ENCODE measurements at regions not wholly inside any gene's neighbourhood (a gene's known extent, or its start where the extent isn't known, plus 50 kb on each side); places are given as distances from the start of the nearest gene placed in this dataset.
"Not testable (repeated sequence)": the region's sequence is repeated elsewhere in the genome, so short reads cannot be mapped to it uniquely, and the experiment has no call there.

GRCh38 chr10:23980094-23980493 lies 228.8 kb upstream of the KIAA1217 start (continued):
- no peak for TF ChIP-seq ZNF362 (tag by site-specific recombination; IDR thresholded peaks at IDR 0.05)
- TF ChIP-seq ZNF48 (tag by site-specific recombination; IDR thresholded peaks at IDR 0.05): no peak
- TF ChIP-seq TSHZ1 (tag by site-specific recombination; IDR thresholded peaks at IDR 0.05; ENCODE audit: borderline replicate concordance): peak; percentile 89; the same call in 1 of the 2 replicates
- peak; percentile 14; the same call in 1 of the 2 replicates for TF ChIP-seq ZNF18 (tag by site-specific recombination; IDR thresholded peaks at IDR 0.05)
- TF ChIP-seq HOXA7 (CRISPR knock-in tag; IDR thresholded peaks at IDR 0.05; ENCODE audit: borderline replicate concordance): no peak
- TF ChIP-seq OSR2 (tag by site-specific recombination; IDR thresholded peaks at IDR 0.05): peak; percentile 61; the same call in 1 of the 2 replicates

GRCh38 chr10:23981520-23982309 lies 227.2 kb upstream of the KIAA1217 start:
- POLR2A ChIA-PET: interaction anchor here (0.6 kb wide), 1 partner anchor 99 kb away, joined by 3 read pairs; no protein-coding TSS in a partner anchor
- Histone ChIP-seq H3K27ac (ENCODE audit: extremely low read depth, low read depth, low read length) (no peak overlapping the region), H3K9me3 (ENCODE audit: control insufficient read depth, insufficient read depth, low read depth, low read length) (no peaks in the 10 kb centered on the region), H3K36me3 (ENCODE audit: control insufficient read depth in 2 of 2, insufficient read depth in 1 of 2, low read length in 2 of 2) (no peaks in the 10 kb centered on the region), H3K4me1 (ENCODE audit: control insufficient read depth, insufficient read depth, low read length) (peaks cover 22% of the 10 kb centered on the region), H3K4me3 (ENCODE audit: low read depth, low read length) (no peak overlapping the region)
- CTCF ChIA-PET: interaction anchor here (0.6 to 3.3 kb wide), 6 partner anchors 8 to 531 kb away, joined by 3 to 24 read pairs (median 3); no protein-coding TSS in a partner anchor
- TF ChIP-seq KLF1 (tag by site-specific recombination; IDR thresholded peaks at IDR 0.05): no peak
- TF ChIP-seq PRDM10 (tag by site-specific recombination; IDR thresholded peaks at IDR 0.05): peak; percentile 66

- CTCF ChIA-PET: interaction anchor here (0.6 to 0.9 kb wide), 3 partner anchors 10 to 294 kb away, joined by 3 to 6 read pairs (median 3); no protein-coding TSS in a partner anchor
- POLR2A ChIA-PET; H3K4me3 ChIP-seq (ENCODE audit: low read depth, low read length); H3K4me1 ChIP-seq (ENCODE audit: control insufficient read depth, insufficient read depth, low read length); H3K36me3 ChIP-seq (ENCODE audit: control insufficient read depth in 2 of 2, insufficient read depth in 1 of 2, low read length in 2 of 2); H3K27ac ChIP-seq (ENCODE audit: extremely low read depth, low read depth, low read length); H3K9me3 ChIP-seq (ENCODE audit: control insufficient read depth, insufficient read depth, low read depth, low read length): not testable (repeated sequence)
- 0 out of 2 replicates have a peak, but pooled peaks have one; percentile 48 for TF ChIP-seq ZNF280D (tag by site-specific recombination; IDR thresholded peaks at IDR 0.05)
- TF ChIP-seq ZNF146 (tag by site-specific recombination; IDR thresholded peaks at IDR 0.05): peak; percentile 90
These were observed 224.5 kb upstream of the KIAA1217 start for GRCh38 chr10:23984405-23984804.

All from HEK293 (cell line).